Right atrium auricular region (tissue), 2 donors: ENCODE measurements at regions not wholly inside any gene's neighbourhood (a gene's known extent, or its start where the extent isn't known, plus 50 kb on each side); places are given as distances from the start of the nearest gene placed in this dataset.

ENCODE experiments used
- DNase-seq: peaks from one replicate; pipeline ENCODE4 v3.0.0-alpha.2; 2019; ENCODE audit warnings: low spot score
- H3K27ac ChIP-seq, 2 donors: fragments of 200-600 bp; sonication (generic); 1 replicate in 1 of 2; 2 replicates in 1 of 2; pipeline ENCODE4 v1.5.1; 2016 to 2019
- H3K27me3 ChIP-seq, 2 donors: fragments of 200-600 bp; sonication (generic); one replicate each; pipeline versions ENCODE4 v1.5.1 to v1.6.0; 2017 to 2019
- H3K36me3 ChIP-seq: fragments of 200-600 bp; sonication (generic); one replicate; pipeline ENCODE4 v1.5.1; 2016
- H3K4me1 ChIP-seq, 2 donors: fragments of 200-600 bp; sonication (generic); one replicate each; pipeline versions ENCODE4 v1.5.1 to v1.6.0; 2017 to 2019
- H3K4me3 ChIP-seq, 2 donors: fragments of 200-600 bp; sonication (generic); 1 replicate in 1 of 2; 2 replicates in 1 of 2; pipeline ENCODE4 v1.5.1; 2017 to 2019; ENCODE audit warnings: mild to moderate bottlenecking in 1 of 2, moderate library complexity in 1 of 2
- H3K9me3 ChIP-seq, 2 donors: fragments of 200-600 bp; sonication (generic); one replicate each; pipeline ENCODE4 v1.5.1; 2019
- TF ChIP-seq, protein P1 (sequence below), 2 donors: fragments of 200-600 bp; sonication (generic); IDR thresholded peaks; one replicate each; pipeline ENCODE4 v1.5.1; 2019; ENCODE audit warnings: antibody characterized with exemption in 2 of 2

DNA sequence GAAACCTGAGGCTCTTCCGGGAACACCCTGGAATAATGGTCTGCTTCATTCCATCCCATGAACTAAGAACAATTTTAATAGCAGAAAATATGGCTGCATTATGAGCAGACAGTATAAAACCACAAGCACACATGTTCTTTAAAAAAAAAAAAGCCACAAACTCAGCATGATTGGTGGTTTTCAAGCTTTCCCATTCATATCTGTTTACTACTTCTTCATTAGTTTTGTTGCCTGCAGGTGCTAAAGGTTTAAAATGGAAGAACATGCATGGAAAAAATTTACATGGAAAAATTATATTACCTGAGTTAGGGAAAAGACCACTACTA is 137.9 kb upstream of the HES1 start:
- Histone ChIP-seq H3K4me1 (peaks cover 0 to 32% of the 10 kb centered on the region in 2 donors), H3K27me3 (no peaks in the 10 kb centered on the region), H3K36me3 (no peaks in the 10 kb centered on the region), H3K27ac (no peak overlapping the region), H3K9me3 (no peaks in the 10 kb centered on the region), H3K4me3 (no peak overlapping the region)
- TF ChIP-seq, protein P1, sequence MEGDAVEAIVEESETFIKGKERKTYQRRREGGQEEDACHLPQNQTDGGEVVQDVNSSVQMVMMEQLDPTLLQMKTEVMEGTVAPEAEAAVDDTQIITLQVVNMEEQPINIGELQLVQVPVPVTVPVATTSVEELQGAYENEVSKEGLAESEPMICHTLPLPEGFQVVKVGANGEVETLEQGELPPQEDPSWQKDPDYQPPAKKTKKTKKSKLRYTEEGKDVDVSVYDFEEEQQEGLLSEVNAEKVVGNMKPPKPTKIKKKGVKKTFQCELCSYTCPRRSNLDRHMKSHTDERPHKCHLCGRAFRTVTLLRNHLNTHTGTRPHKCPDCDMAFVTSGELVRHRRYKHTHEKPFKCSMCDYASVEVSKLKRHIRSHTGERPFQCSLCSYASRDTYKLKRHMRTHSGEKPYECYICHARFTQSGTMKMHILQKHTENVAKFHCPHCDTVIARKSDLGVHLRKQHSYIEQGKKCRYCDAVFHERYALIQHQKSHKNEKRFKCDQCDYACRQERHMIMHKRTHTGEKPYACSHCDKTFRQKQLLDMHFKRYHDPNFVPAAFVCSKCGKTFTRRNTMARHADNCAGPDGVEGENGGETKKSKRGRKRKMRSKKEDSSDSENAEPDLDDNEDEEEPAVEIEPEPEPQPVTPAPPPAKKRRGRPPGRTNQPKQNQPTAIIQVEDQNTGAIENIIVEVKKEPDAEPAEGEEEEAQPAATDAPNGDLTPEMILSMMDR (IDR thresholded peaks at IDR 0.05), result no peak
- DNase-seq, result no peak

DNA sequence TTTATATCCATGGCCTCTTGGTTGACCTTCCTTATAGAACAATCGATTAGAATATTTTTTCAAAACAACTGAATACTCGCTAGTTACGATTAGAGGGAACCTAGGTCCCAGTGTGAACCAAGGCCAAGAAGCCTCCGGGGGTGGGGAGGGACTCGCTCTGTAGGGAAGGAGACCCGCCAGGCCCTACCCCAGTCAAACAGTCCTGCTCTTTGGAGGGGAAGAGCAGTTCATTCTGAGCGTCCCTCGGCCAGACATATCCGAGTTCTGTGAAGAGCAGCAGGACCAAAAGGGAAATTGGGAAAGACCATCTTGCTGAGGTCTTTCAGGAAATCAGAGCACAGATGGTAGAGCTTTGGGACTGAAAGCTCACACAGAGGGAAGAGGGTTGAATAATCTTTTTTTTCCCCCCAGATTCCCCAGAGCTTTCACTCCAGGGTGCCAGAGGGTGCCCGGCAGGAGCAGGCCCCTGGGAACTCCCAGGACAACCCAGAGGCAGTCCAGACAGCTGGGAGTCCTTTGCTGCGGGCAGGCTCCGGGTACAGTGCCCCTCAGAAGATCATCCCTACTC is 137.2 kb upstream of the HES1 start:
- peaks cover 0 to 37% of the 10 kb centered on the region in 2 donors for H3K4me1 ChIP-seq
- H3K4me3 ChIP-seq, result no peak overlapping the region
- no peak overlapping the region for H3K27ac ChIP-seq
- TF ChIP-seq, protein P1 (IDR thresholded peaks at IDR 0.05), result no peak
- H3K36me3 ChIP-seq, result no peaks in the 10 kb centered on the region
- no peak for DNase-seq
- no peaks in the 10 kb centered on the region for H3K27me3 ChIP-seq
- H3K9me3 ChIP-seq, result no peaks in the 10 kb centered on the region

DNA sequence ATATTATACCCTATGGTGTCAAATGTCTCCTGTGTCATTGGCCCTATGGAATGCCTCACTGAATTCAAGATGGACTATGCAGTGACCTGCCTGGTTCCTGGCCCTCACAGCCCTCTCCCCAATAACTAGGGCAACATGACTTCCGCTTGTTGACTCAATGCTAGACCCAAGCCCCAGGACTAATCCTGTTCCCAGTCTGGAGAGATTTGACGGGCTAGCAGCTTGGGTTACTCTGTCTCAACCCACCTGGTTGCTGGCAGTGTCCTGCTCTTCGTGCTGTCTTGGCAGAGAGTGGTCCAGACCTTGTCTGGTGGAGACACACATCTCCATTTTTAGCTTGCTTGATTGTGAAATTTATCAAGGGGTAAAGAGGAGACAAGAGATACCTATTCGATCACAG is 135.8 kb upstream of the HES1 start:
- Histone ChIP-seq H3K27me3 (no peaks in the 10 kb centered on the region), H3K4me3 (no peak overlapping the region), H3K9me3 (no peaks in the 10 kb centered on the region), H3K36me3 (no peaks in the 10 kb centered on the region), H3K27ac (no peak overlapping the region), H3K4me1 (peaks cover 0 to 51% of the 10 kb centered on the region in 2 donors)
- TF ChIP-seq, protein P1 (IDR thresholded peaks at IDR 0.05), result no peak
- DNase-seq, result no peak

DNA sequence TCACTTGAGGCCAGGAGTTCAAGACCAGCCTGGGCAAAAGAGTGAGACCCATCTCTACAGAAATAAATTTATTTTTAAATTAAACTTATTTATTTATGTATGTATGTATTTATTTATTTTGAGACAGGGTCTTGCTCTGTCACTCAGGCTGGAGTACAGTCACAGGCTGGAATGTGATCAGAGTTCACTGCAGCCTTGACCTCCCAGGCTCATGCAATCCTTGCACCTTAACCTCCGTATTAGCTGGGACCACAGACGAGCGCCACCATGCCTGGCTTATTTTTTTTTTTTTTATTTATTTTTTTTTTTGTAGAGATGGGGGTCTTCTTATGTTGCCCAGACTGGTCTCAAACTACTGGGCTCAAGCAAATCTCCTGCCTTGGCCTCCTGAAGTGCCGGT is 135.2 kb upstream of the HES1 start:
- TF ChIP-seq, protein P1 (IDR thresholded peaks at IDR 0.05), result no peak
- no peak overlapping the region for H3K4me3 ChIP-seq
- DNase-seq, result no peak
- H3K36me3 ChIP-seq, result no peaks in the 10 kb centered on the region
- no peaks in the 10 kb centered on the region for H3K9me3 ChIP-seq
- H3K4me1 ChIP-seq, result peaks cover 0 to 55% of the 10 kb centered on the region in 2 donors
- H3K27me3 ChIP-seq, result no peaks in the 10 kb centered on the region
- no peak overlapping the region for H3K27ac ChIP-seq

DNA sequence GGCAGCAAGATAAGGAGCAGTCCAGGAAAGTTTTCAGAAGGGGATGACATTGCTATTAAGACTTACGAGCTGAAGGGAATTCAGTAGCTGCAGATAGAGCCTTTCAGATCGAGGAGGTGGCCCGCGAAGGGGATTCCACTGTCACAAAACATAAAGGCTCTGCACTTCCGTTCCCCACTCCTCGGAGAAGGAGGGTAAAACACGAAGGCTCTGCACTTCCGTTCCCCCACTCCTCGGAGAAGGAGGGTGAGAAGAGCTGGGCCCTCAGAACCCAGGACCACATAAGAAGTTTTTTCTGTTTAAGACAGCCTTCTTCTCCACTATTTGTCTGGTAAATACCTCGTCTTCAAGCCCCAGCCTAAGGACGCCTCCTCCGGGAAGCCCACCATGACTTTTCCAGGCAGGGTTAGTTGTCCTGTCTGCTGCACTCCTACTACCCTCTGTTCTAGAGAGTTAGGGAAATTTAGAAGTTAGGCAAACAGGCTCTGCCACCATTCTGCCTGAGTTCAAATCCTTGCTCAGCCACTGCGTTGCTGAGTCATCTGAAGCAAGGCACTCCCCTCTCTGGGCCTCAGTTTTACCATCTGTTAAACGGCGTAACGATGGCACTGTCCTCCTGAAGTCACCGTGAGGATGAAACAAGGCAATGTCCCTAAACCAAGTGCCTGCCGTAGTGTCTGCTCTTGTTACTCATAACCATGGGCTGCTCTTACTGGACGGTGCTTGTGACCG is 134.1 kb upstream of the HES1 start:
- Histone ChIP-seq H3K4me1 (peaks cover 0 to 45% of the 10 kb centered on the region in 2 donors), H3K27ac (no peak overlapping the region)

More for the DNA sequence above, 134.1 kb upstream of the HES1 start:
- Histone ChIP-seq H3K36me3 (no peaks in the 10 kb centered on the region), H3K27me3 (no peaks in the 10 kb centered on the region), H3K4me3 (no peak overlapping the region), H3K9me3 (no peaks in the 10 kb centered on the region)
- no peak for DNase-seq
- TF ChIP-seq, protein P1 (IDR thresholded peaks at IDR 0.05), result no peak
